NB4 (cell line): ENCODE measurements at regions not wholly inside any gene's neighbourhood (a gene's known extent, or its start where the extent isn't known, plus 50 kb on each side); places are given as distances from the start of the nearest gene placed in this dataset.

Experiments used
- CTCF ChIP-seq: IDR thresholded peaks from one replicate; pipeline ENCODE4 v1.5.1; 2012; ENCODE audit warnings: low read depth, low read length
- POLR2A ChIP-seq: IDR thresholded peaks from 2 replicates; pipeline ENCODE4 v1.6.1; 2011; ENCODE audit warnings: mild to moderate bottlenecking; ENCODE audit not compliant: insufficient read length; ENCODE audit errors: extremely low read depth

GRCh38 chr14:53437858-53438257, 284.7 kb upstream of the DDHD1 start:
- no peak for TF ChIP-seq CTCF
- TF ChIP-seq POLR2A: no peak
